GM23338 (cell line): ENCODE measurements at regions not wholly inside any gene's neighbourhood (a gene's known extent, or its start where the extent isn't known, plus 50 kb on each side); places are given as distances from the start of the nearest gene placed in this dataset.

ENCODE experiments used
- ATAC-seq: fragments of 200-7000 bp; cut with Tn5 transposase; 3 replicates; pipeline ENCODE4 v1.9.1; 2020
- DNase-seq: peaks from one replicate; pipeline ENCODE4 v3.0.0-alpha.2; 2015; ENCODE audit warnings: low spot score
- H2AFZ ChIP-seq: fragments of 200-600 bp; sonication (generic); 2 replicates; pipeline ENCODE4 v1.8.0; 2016; ENCODE audit warnings: antibody characterized with exemption, mild to moderate bottlenecking, moderate library complexity
- H3F3A ChIP-seq: fragments of 200-600 bp; sonication (generic); replicated peaks from 2 replicates; pipeline ENCODE4 v1.8.0; 2017; ENCODE audit warnings: antibody characterized with exemption, mixed run types, low read depth
- H3K27ac ChIP-seq: fragments of 200-600 bp; sonication (generic); 2 replicates; pipeline ENCODE4 v1.6.1; 2016; ENCODE audit warnings: low read depth
- H3K27me3 ChIP-seq: fragments of 200-600 bp; sonication (generic); 2 replicates; pipeline ENCODE4 v1.8.0; 2016; ENCODE audit warnings: mild to moderate bottlenecking, mixed run types, moderate library complexity; ENCODE audit not compliant: insufficient read depth
- H3K36me3 ChIP-seq: fragments of 200-600 bp; sonication (generic); 2 replicates; pipeline ENCODE4 v1.8.0; 2016; ENCODE audit warnings: mild to moderate bottlenecking; ENCODE audit not compliant: insufficient read depth
- H3K4me1 ChIP-seq: fragments of 200-600 bp; sonication (generic); 2 replicates; pipeline ENCODE4 v1.8.0; 2016; ENCODE audit warnings: mild to moderate bottlenecking, moderate library complexity; ENCODE audit not compliant: insufficient read depth
- H3K4me2 ChIP-seq: fragments of 200-600 bp; sonication (generic); 2 replicates; pipeline ENCODE4 v1.7.1; 2017; ENCODE audit warnings: mixed run types
- H3K4me3 ChIP-seq: fragments of 200-600 bp; sonication (generic); 2 replicates; pipeline ENCODE4 v1.6.1; 2016; ENCODE audit warnings: mixed run types
- H3K79me2 ChIP-seq: fragments of 200-600 bp; sonication (generic); replicated peaks from 2 replicates; pipeline ENCODE4 v1.8.0; 2017; ENCODE audit warnings: mild to moderate bottlenecking; ENCODE audit not compliant: insufficient read depth
- H3K9me2 ChIP-seq: fragments of 200-600 bp; sonication (generic); 2 replicates; pipeline ENCODE4 v1.8.0; 2017; ENCODE audit not compliant: insufficient read depth
- H4K20me1 ChIP-seq: fragments of 200-600 bp; sonication (generic); replicated peaks from 2 replicates; pipeline ENCODE4 v1.8.0; 2017; ENCODE audit warnings: mild to moderate bottlenecking; ENCODE audit not compliant: insufficient read depth
- H3K27ac Mint-ChIP-seq: 2 replicates; pipeline ENCODE4 v1.8.0; 2020; ENCODE audit warnings: inconsistent platforms, mild to moderate bottlenecking, moderate library complexity, mixed read lengths
- H3K27me3 Mint-ChIP-seq: 3 replicates; pipeline ENCODE4 v1.8.0; 2022; ENCODE audit warnings: low read depth, mild to moderate bottlenecking, moderate library complexity, mixed read lengths, inconsistent platforms; ENCODE audit not compliant: insufficient read depth, poor library complexity
- H3K36me3 Mint-ChIP-seq: 3 replicates; pipeline ENCODE4 v1.8.0; 2021; ENCODE audit warnings: low read depth, mild to moderate bottlenecking, inconsistent platforms, moderate library complexity, mixed read lengths
- H3K4me1 Mint-ChIP-seq: 3 replicates; pipeline ENCODE4 v1.8.0; 2020; ENCODE audit warnings: mild to moderate bottlenecking, inconsistent platforms, mixed read lengths
- H3K4me3 Mint-ChIP-seq: 3 replicates; pipeline ENCODE4 v1.8.0; 2021; ENCODE audit warnings: moderate library complexity, mild to moderate bottlenecking, inconsistent platforms, mixed read lengths
- H3K9me3 Mint-ChIP-seq: 3 replicates; pipeline ENCODE4 v1.8.0; 2020; ENCODE audit warnings: moderate library complexity, mild to moderate bottlenecking, inconsistent platforms, mixed read lengths
- CREB1 ChIP-seq: fragments of 250-450 bp; sonication (Bioruptor Pico); IDR thresholded peaks from 2 replicates; pipeline ENCODE4 v1.5.0; 2020; ENCODE audit warnings: low read depth, mild to moderate bottlenecking, moderate library complexity
- EZH2 ChIP-seq: fragments of 200-600 bp; sonication (generic); IDR thresholded peaks from one replicate; pipeline ENCODE4 v1.8.0; 2017; ENCODE audit warnings: antibody characterized with exemption, mild to moderate bottlenecking, low read depth; ENCODE audit not compliant: unreplicated experiment
- EZH2phosphoT487 ChIP-seq: fragments of 200-600 bp; sonication (generic); IDR thresholded peaks from one replicate; pipeline ENCODE4 v1.8.1; 2018; ENCODE audit warnings: antibody characterized with exemption; ENCODE audit not compliant: unreplicated experiment
- NANOG ChIP-seq: IDR thresholded peaks from 2 replicates; pipeline ENCODE4 v1.6.1; 2016; ENCODE audit warnings: antibody characterized with exemption, borderline replicate concordance
- STAT1 ChIP-seq: IDR thresholded peaks from one replicate; pipeline ENCODE4 v1.6.1; 2016; ENCODE audit warnings: antibody characterized with exemption; ENCODE audit not compliant: unreplicated experiment
- ZNF114 ChIP-seq: fragments of 250-450 bp; sonication (Bioruptor Pico); IDR thresholded peaks from 2 replicates; pipeline ENCODE4 v1.5.0; 2020; ENCODE audit warnings: mild to moderate bottlenecking, moderate library complexity
- ZNF331 ChIP-seq: fragments of 250-450 bp; sonication (Bioruptor Pico); IDR thresholded peaks from 2 replicates; pipeline ENCODE4 v1.5.0; 2020; ENCODE audit warnings: low read depth, mild to moderate bottlenecking, moderate library complexity
- TF ChIP-seq, protein P1 (sequence below): IDR thresholded peaks from one replicate; pipeline ENCODE4 v1.6.1; 2018; ENCODE audit warnings: antibody characterized with exemption; ENCODE audit not compliant: unreplicated experiment
- TF ChIP-seq, protein P2 (sequence below): fragments of 250-450 bp; sonication (Bioruptor Pico); IDR thresholded peaks from 2 replicates; pipeline ENCODE4 v1.5.0; 2020; ENCODE audit warnings: mild to moderate bottlenecking, moderate library complexity
- TF ChIP-seq, protein P3 (sequence below): IDR thresholded peaks from 2 replicates; pipeline ENCODE4 v1.6.1; 2016; ENCODE audit warnings: antibody characterized with exemption
- TF ChIP-seq, protein P4 (sequence below), 2 experiments: fragments of 200-600 bp in 1 of 2; sonication (generic) in 1 of 2; conservative IDR thresholded peaks; 2 replicates each; pipeline versions ENCODE4 v1.5.1 to v1.6.1; 2016 to 2017; ENCODE audit warnings: antibody characterized with exemption in 2 of 2, low read depth in 2 of 2, mild to moderate bottlenecking in 2 of 2, moderate library complexity in 1 of 2

DNA sequence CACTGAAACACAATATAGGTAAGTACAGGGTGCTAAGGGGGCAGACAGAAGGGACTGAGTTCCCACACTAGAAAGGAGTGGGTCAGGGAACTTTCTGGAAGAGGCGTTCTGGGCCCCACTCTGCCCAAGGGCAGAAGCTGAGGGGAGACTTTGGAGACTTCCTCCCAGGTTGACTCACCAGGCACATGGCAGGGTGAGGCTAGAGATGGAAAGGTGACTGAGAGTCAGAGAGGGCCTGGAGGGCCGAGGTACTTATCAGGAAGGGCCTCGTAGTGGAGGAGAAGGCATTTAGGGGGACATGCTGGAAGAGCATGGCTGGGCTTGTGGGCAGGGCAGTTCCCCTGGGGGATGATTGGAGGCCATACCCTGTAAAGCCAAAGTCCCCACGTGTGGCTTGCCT is 159.9 kb upstream of the JUN start:
- DNase-seq = no peak
- Histone ChIP-seq H2AFZ (no peak overlapping the region), H3K36me3 (no peaks in the 10 kb centered on the region; the same call in 1 of the 2 replicates), H3F3A (no peaks in the 10 kb centered on the region), H3K79me2 (no peaks in the 10 kb centered on the region), H3K4me3 (no peak overlapping the region), H3K9me2 (no peaks in the 10 kb centered on the region), H3K4me1 (no peaks in the 10 kb centered on the region), H4K20me1 (no peaks in the 10 kb centered on the region), H3K4me2 (no peak overlapping the region), H3K27me3 (no peaks in the 10 kb centered on the region), H3K27ac (no peak overlapping the region)
- Mint-ChIP-seq H3K27me3 (peaks cover 5% of the 10 kb centered on the region), H3K27ac (no peak overlapping the region), H3K4me3 (no peak overlapping the region), H3K36me3 (no peaks in the 10 kb centered on the region), H3K4me1 (no peaks in the 10 kb centered on the region), H3K9me3 (no peaks in the 10 kb centered on the region; the same call in 2 of the 3 replicates)
- TF ChIP-seq, protein P1, sequence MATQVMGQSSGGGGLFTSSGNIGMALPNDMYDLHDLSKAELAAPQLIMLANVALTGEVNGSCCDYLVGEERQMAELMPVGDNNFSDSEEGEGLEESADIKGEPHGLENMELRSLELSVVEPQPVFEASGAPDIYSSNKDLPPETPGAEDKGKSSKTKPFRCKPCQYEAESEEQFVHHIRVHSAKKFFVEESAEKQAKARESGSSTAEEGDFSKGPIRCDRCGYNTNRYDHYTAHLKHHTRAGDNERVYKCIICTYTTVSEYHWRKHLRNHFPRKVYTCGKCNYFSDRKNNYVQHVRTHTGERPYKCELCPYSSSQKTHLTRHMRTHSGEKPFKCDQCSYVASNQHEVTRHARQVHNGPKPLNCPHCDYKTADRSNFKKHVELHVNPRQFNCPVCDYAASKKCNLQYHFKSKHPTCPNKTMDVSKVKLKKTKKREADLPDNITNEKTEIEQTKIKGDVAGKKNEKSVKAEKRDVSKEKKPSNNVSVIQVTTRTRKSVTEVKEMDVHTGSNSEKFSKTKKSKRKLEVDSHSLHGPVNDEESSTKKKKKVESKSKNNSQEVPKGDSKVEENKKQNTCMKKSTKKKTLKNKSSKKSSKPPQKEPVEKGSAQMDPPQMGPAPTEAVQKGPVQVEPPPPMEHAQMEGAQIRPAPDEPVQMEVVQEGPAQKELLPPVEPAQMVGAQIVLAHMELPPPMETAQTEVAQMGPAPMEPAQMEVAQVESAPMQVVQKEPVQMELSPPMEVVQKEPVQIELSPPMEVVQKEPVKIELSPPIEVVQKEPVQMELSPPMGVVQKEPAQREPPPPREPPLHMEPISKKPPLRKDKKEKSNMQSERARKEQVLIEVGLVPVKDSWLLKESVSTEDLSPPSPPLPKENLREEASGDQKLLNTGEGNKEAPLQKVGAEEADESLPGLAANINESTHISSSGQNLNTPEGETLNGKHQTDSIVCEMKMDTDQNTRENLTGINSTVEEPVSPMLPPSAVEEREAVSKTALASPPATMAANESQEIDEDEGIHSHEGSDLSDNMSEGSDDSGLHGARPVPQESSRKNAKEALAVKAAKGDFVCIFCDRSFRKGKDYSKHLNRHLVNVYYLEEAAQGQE = no peak
- TF ChIP-seq, protein P2, sequence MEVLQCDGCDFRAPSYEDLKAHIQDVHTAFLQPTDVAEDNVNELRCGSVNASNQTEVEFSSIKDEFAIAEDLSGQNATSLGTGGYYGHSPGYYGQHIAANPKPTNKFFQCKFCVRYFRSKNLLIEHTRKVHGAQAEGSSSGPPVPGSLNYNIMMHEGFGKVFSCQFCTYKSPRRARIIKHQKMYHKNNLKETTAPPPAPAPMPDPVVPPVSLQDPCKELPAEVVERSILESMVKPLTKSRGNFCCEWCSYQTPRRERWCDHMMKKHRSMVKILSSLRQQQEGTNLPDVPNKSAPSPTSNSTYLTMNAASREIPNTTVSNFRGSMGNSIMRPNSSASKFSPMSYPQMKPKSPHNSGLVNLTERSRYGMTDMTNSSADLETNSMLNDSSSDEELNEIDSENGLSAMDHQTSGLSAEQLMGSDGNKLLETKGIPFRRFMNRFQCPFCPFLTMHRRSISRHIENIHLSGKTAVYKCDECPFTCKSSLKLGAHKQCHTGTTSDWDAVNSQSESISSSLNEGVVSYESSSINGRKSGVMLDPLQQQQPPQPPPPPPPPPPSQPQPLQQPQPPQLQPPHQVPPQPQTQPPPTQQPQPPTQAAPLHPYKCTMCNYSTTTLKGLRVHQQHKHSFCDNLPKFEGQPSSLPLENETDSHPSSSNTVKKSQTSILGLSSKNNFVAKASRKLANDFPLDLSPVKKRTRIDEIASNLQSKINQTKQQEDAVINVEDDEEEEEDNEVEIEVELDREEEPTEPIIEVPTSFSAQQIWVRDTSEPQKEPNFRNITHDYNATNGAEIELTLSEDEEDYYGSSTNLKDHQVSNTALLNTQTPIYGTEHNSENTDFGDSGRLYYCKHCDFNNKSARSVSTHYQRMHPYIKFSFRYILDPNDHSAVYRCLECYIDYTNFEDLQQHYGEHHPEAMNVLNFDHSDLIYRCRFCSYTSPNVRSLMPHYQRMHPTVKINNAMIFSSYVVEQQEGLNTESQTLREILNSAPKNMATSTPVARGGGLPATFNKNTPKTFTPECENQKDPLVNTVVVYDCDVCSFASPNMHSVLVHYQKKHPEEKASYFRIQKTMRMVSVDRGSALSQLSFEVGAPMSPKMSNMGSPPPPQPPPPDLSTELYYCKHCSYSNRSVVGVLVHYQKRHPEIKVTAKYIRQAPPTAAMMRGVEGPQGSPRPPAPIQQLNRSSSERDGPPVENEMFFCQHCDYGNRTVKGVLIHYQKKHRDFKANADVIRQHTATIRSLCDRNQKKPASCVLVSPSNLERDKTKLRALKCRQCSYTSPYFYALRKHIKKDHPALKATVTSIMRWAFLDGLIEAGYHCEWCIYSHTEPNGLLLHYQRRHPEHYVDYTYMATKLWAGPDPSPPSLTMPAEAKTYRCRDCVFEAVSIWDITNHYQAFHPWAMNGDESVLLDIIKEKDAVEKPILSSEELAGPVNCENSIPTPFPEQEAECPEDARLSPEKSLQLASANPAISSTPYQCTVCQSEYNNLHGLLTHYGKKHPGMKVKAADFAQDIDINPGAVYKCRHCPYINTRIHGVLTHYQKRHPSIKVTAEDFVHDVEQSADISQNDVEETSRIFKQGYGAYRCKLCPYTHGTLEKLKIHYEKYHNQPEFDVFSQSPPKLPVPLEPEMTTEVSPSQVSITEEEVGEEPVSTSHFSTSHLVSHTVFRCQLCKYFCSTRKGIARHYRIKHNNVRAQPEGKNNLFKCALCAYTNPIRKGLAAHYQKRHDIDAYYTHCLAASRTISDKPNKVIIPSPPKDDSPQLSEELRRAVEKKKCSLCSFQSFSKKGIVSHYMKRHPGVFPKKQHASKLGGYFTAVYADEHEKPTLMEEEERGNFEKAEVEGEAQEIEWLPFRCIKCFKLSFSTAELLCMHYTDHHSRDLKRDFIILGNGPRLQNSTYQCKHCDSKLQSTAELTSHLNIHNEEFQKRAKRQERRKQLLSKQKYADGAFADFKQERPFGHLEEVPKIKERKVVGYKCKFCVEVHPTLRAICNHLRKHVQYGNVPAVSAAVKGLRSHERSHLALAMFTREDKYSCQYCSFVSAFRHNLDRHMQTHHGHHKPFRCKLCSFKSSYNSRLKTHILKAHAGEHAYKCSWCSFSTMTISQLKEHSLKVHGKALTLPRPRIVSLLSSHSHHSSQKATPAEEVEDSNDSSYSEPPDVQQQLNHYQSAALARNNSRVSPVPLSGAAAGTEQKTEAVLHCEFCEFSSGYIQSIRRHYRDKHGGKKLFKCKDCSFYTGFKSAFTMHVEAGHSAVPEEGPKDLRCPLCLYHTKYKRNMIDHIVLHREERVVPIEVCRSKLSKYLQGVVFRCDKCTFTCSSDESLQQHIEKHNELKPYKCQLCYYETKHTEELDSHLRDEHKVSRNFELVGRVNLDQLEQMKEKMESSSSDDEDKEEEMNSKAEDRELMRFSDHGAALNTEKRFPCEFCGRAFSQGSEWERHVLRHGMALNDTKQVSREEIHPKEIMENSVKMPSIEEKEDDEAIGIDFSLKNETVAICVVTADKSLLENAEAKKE (CRISPR knock-in tag) = no peak
- TF ChIP-seq STAT1 (no peak), EZH2 (no peak), ZNF331 (CRISPR knock-in tag) (no peak), CREB1 (CRISPR knock-in tag) (no peak), EZH2phosphoT487 (no peak), ZNF114 (CRISPR knock-in tag) (no peak), NANOG (no peak)
- TF ChIP-seq, protein P3, sequence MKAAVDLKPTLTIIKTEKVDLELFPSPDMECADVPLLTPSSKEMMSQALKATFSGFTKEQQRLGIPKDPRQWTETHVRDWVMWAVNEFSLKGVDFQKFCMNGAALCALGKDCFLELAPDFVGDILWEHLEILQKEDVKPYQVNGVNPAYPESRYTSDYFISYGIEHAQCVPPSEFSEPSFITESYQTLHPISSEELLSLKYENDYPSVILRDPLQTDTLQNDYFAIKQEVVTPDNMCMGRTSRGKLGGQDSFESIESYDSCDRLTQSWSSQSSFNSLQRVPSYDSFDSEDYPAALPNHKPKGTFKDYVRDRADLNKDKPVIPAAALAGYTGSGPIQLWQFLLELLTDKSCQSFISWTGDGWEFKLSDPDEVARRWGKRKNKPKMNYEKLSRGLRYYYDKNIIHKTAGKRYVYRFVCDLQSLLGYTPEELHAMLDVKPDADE = no peak
- TF ChIP-seq, protein P4, sequence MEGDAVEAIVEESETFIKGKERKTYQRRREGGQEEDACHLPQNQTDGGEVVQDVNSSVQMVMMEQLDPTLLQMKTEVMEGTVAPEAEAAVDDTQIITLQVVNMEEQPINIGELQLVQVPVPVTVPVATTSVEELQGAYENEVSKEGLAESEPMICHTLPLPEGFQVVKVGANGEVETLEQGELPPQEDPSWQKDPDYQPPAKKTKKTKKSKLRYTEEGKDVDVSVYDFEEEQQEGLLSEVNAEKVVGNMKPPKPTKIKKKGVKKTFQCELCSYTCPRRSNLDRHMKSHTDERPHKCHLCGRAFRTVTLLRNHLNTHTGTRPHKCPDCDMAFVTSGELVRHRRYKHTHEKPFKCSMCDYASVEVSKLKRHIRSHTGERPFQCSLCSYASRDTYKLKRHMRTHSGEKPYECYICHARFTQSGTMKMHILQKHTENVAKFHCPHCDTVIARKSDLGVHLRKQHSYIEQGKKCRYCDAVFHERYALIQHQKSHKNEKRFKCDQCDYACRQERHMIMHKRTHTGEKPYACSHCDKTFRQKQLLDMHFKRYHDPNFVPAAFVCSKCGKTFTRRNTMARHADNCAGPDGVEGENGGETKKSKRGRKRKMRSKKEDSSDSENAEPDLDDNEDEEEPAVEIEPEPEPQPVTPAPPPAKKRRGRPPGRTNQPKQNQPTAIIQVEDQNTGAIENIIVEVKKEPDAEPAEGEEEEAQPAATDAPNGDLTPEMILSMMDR (conservative IDR thresholded peaks at IDR 0.05; ENCODE audit: low read depth in 2 of 2) = no peak
- no peak for ATAC-seq
